ENCODE measurements at regions not wholly inside any gene's neighbourhood (a gene's known extent, or its start where the extent isn't known, plus 50 kb on each side); places are given as distances from the start of the nearest gene placed in this dataset.
A peak's percentile ranks its signal among the peaks of the same experiment; 100 is the strongest.

GRCh38 chr5:93875693-93876092 lies 134.3 kb upstream of the POU5F2 start:
- no peak for DNase-seq

- DNase-seq = no peak
These were observed 133.1 kb upstream of the POU5F2 start for GRCh38 chr5:93874491-93874890.

- DNase-seq = no peak
These were observed 132.7 kb upstream of the POU5F2 start for GRCh38 chr5:93874080-93874479.

- no peak for DNase-seq
These were observed 131.9 kb upstream of the POU5F2 start for GRCh38 chr5:93873211-93873736.

GRCh38 chr5:93870649-93871048 lies 129.2 kb upstream of the POU5F2 start:
- no peak for DNase-seq

- no peak for DNase-seq
These were observed 127.5 kb upstream of the POU5F2 start for GRCh38 chr5:93868851-93869250.

GRCh38 chr5:93850311-93850710 lies 108.9 kb upstream of the POU5F2 start:
- DNase-seq = no peak

GRCh38 chr5:93845376-93845775 lies 104.0 kb upstream of the POU5F2 start:
- DNase-seq = no peak

GRCh38 chr5:93831449-93831848 lies 90.0 kb upstream of the POU5F2 start:
- no peak for DNase-seq

- DNase-seq = no peak
These were observed 89.5 kb upstream of the POU5F2 start for GRCh38 chr5:93830893-93831292.

- no peak for DNase-seq
These were observed 87.9 kb upstream of the POU5F2 start for GRCh38 chr5:93829346-93829745.

GRCh38 chr5:93821891-93822415 lies 80.6 kb upstream of the POU5F2 start:
- DNase-seq = no peak

GRCh38 chr5:93819668-93820067 lies 78.3 kb upstream of the POU5F2 start:
- no peak for DNase-seq

GRCh38 chr5:93810780-93811179 lies 69.4 kb upstream of the POU5F2 start:
- DNase-seq = no peak

GRCh38 chr5:93809430-93809829 lies 68.0 kb upstream of the POU5F2 start:
- DNase-seq = no peak

GRCh38 chr5:93807846-93808245 lies 66.4 kb upstream of the POU5F2 start:
- no peak for DNase-seq

GRCh38 chr5:93805616-93806379 lies 64.4 kb upstream of the POU5F2 start:
- no peak for DNase-seq

- peak; percentile 60 for DNase-seq
These were observed 59.8 kb upstream of the POU5F2 start for GRCh38 chr5:93800988-93801811.

GRCh38 chr5:93794954-93795353 lies 53.6 kb upstream of the POU5F2 start:
- DNase-seq = no peak

- DNase-seq = no peak
These were observed 51.9 kb upstream of the POU5F2 start for GRCh38 chr5:93793159-93793781.

- no peak for DNase-seq
These were observed 50.1 kb upstream of the POU5F2 start for GRCh38 chr5:93791518-93791972.
